Fibroblast of lung (primary cell): ENCODE measurements at regions not wholly inside any gene's neighbourhood (a gene's known extent, or its start where the extent isn't known, plus 50 kb on each side); places are given as distances from the start of the nearest gene placed in this dataset.

Experiments
- CTCF ChIP-seq, 2 donors: IDR thresholded peaks in 1 of 2; conservative IDR thresholded peaks in 1 of 2; 1 replicate in 1 of 2; 2 replicates in 1 of 2; pipeline ENCODE4 v1.5.1; 2011 to 2012; ENCODE audit warnings: low read length in 2 of 2, control low read depth in 1 of 2, inconsistent platforms in 1 of 2, low read depth in 1 of 2, mild to moderate bottlenecking in 1 of 2
- EZH2 ChIP-seq: IDR thresholded peaks from 2 replicates; pipeline ENCODE4 v1.5.1; 2012; ENCODE audit warnings: low read length, control low read depth, mild to moderate bottlenecking; ENCODE audit errors: missing control alignments

GRCh38 chr17:79370594-79370993 is 240.3 kb downstream of the RBFOX3 start:
- TF ChIP-seq EZH2 (no peak), CTCF (conservative IDR thresholded peaks at IDR 0.05 in 1 of 2, IDR thresholded peaks at IDR 0.05 in 1 of 2; ENCODE audit: low read depth in 1 of 2, low read length in 2 of 2) (no peak)
